ENCODE measurements at regions not wholly inside any gene's neighbourhood (a gene's known extent, or its start where the extent isn't known, plus 50 kb on each side); places are given as distances from the start of the nearest gene placed in this dataset.
"Not testable (repeated sequence)": the region's sequence is repeated elsewhere in the genome, so short reads cannot be mapped to it uniquely, and the experiment has no call there.

GRCh38 chr6:51005779-51006178 is 187.1 kb downstream of the TFAP2B start:
- H3K4me1 Mint-ChIP-seq (ENCODE audit: low read depth): no peaks in the 10 kb centered on the region
- H3K4me3 Mint-ChIP-seq (ENCODE audit: unreplicated experiment): no peak overlapping the region
- TF ChIP-seq CTCF (IDR thresholded peaks at IDR 0.05): no peak
- no peaks in the 10 kb centered on the region for H3K27me3 Mint-ChIP-seq (ENCODE audit: low read depth)
- no peak for DNase-seq (ENCODE audit: low spot score)
- H3K36me3 Mint-ChIP-seq (ENCODE audit: low read depth): no peaks in the 10 kb centered on the region
- H3K9me3 Mint-ChIP-seq (ENCODE audit: low read depth): no peaks in the 10 kb centered on the region
- H3K27ac Mint-ChIP-seq (ENCODE audit: unreplicated experiment): no peak overlapping the region

- Mint-ChIP-seq H3K9me3 (ENCODE audit: low read depth) (no peaks in the 10 kb centered on the region), H3K27me3 (ENCODE audit: low read depth) (no peaks in the 10 kb centered on the region), H3K4me3 (ENCODE audit: unreplicated experiment) (no peak overlapping the region), H3K27ac (ENCODE audit: unreplicated experiment) (no peak overlapping the region), H3K36me3 (ENCODE audit: low read depth) (no peaks in the 10 kb centered on the region), H3K4me1 (ENCODE audit: low read depth) (no peaks in the 10 kb centered on the region)
- TF ChIP-seq CTCF (IDR thresholded peaks at IDR 0.05): no peak
- no peak for DNase-seq (ENCODE audit: low spot score)
Observed at GRCh38 chr6:51007237-51007636, 188.6 kb downstream of the TFAP2B start.

GRCh38 chr6:51008693-51009092 is 190.0 kb downstream of the TFAP2B start:
- not testable (repeated sequence) for H3K36me3 Mint-ChIP-seq (ENCODE audit: low read depth); H3K4me1 Mint-ChIP-seq (ENCODE audit: low read depth); H3K9me3 Mint-ChIP-seq (ENCODE audit: low read depth); H3K27ac Mint-ChIP-seq (ENCODE audit: unreplicated experiment); DNase-seq (ENCODE audit: low spot score); H3K4me3 Mint-ChIP-seq (ENCODE audit: unreplicated experiment); H3K27me3 Mint-ChIP-seq (ENCODE audit: low read depth)

- Mint-ChIP-seq H3K36me3 (ENCODE audit: low read depth) (no peaks in the 10 kb centered on the region), H3K27me3 (ENCODE audit: low read depth) (no peaks in the 10 kb centered on the region), H3K4me1 (ENCODE audit: low read depth) (no peaks in the 10 kb centered on the region), H3K9me3 (ENCODE audit: low read depth) (no peaks in the 10 kb centered on the region), H3K4me3 (ENCODE audit: unreplicated experiment) (no peak overlapping the region), H3K27ac (ENCODE audit: unreplicated experiment) (no peak overlapping the region)
- no peak for TF ChIP-seq CTCF (IDR thresholded peaks at IDR 0.05)
- DNase-seq (ENCODE audit: low spot score): no peak
Observed at GRCh38 chr6:51013376-51013775, 194.7 kb downstream of the TFAP2B start.

GRCh38 chr6:51015394-51015793 is 196.7 kb downstream of the TFAP2B start:
- Mint-ChIP-seq H3K9me3 (ENCODE audit: low read depth) (no peaks in the 10 kb centered on the region), H3K27me3 (ENCODE audit: low read depth) (no peaks in the 10 kb centered on the region), H3K4me3 (ENCODE audit: unreplicated experiment) (no peak overlapping the region), H3K27ac (ENCODE audit: unreplicated experiment) (no peak overlapping the region), H3K36me3 (ENCODE audit: low read depth) (no peaks in the 10 kb centered on the region), H3K4me1 (ENCODE audit: low read depth) (peaks cover 3% of the 10 kb centered on the region)
- DNase-seq (ENCODE audit: low spot score): no peak
- TF ChIP-seq CTCF (IDR thresholded peaks at IDR 0.05): no peak

- no peak for TF ChIP-seq CTCF (IDR thresholded peaks at IDR 0.05)
- H3K27me3 Mint-ChIP-seq (ENCODE audit: low read depth): no peaks in the 10 kb centered on the region
- no peak for DNase-seq (ENCODE audit: low spot score)
- H3K9me3 Mint-ChIP-seq (ENCODE audit: low read depth): no peaks in the 10 kb centered on the region
- H3K4me3 Mint-ChIP-seq (ENCODE audit: unreplicated experiment): no peak overlapping the region
- no peaks in the 10 kb centered on the region for H3K36me3 Mint-ChIP-seq (ENCODE audit: low read depth)
- no peak overlapping the region for H3K27ac Mint-ChIP-seq (ENCODE audit: unreplicated experiment)
- peaks cover 8% of the 10 kb centered on the region for H3K4me1 Mint-ChIP-seq (ENCODE audit: low read depth)
Observed at GRCh38 chr6:51016489-51016888, 197.8 kb downstream of the TFAP2B start.
